ENCODE measurements at regions not wholly inside any gene's neighbourhood (a gene's known extent, or its start where the extent isn't known, plus 50 kb on each side); places are given as distances from the start of the nearest gene placed in this dataset.

DNA sequence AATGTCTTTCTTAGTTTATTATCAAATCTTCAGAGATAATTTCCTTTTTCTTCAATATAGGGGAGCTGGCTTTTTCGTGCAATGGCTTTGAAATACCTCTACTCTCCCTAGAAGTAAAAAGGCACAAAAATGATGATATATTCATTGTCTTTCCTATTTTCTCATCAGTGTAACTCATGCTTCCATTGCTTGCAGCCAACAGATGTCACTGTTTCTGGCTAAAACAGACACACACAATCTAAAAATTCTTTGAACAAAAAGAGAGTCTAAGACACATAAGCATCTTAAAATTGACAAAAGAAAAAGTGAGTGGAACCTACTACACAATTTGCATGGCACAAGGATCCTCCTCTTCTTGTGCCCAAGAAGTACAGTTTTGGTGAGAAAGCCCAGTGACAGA is 448.7 kb upstream of the VRK2 start:
- no peak for DNase-seq
- Mint-ChIP-seq H3K4me1 (ENCODE audit: low read depth, unreplicated experiment) (peaks cover 13% of the 10 kb centered on the region), H3K9me3 (ENCODE audit: low read depth, unreplicated experiment) (peaks cover 3% of the 10 kb centered on the region), H3K27ac (ENCODE audit: unreplicated experiment) (peak overlapping the region; percentile 16), H3K4me3 (ENCODE audit: low read depth, unreplicated experiment) (no peak overlapping the region), H3K36me3 (ENCODE audit: insufficient read depth, unreplicated experiment) (no peaks in the 10 kb centered on the region), H3K27me3 (ENCODE audit: unreplicated experiment) (no peaks in the 10 kb centered on the region)
- CTCF ChIA-PET: no interaction called here
- no TSS peak for BruUV-seq (replicated peaks)
- intact Hi-C loops (cut with micrococcal nuclease; ENCODE audit: unreplicated experiment): no loop called here
- TF ChIP-seq, protein P1, sequence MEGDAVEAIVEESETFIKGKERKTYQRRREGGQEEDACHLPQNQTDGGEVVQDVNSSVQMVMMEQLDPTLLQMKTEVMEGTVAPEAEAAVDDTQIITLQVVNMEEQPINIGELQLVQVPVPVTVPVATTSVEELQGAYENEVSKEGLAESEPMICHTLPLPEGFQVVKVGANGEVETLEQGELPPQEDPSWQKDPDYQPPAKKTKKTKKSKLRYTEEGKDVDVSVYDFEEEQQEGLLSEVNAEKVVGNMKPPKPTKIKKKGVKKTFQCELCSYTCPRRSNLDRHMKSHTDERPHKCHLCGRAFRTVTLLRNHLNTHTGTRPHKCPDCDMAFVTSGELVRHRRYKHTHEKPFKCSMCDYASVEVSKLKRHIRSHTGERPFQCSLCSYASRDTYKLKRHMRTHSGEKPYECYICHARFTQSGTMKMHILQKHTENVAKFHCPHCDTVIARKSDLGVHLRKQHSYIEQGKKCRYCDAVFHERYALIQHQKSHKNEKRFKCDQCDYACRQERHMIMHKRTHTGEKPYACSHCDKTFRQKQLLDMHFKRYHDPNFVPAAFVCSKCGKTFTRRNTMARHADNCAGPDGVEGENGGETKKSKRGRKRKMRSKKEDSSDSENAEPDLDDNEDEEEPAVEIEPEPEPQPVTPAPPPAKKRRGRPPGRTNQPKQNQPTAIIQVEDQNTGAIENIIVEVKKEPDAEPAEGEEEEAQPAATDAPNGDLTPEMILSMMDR (IDR thresholded peaks at IDR 0.05; ENCODE audit: unreplicated experiment): no peak

DNA sequence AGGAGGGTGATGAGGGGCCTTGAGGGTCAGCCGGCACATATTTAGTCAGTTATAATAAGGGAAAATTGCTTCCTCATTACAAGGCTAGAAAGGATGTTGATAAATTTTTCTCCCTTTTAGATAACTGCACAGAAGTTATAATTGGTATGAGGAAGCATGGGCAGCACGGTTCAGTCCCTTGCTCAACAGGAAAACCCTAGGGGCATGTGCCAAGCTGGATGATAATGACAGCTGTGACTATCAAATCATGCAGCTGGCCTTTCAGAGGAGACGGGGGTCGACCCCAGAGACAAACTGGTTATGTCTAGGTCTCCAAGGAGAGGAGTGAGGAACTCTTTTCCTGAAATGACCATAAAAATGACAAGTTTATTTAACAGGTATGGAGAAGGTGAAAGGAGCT is 448.1 kb upstream of the VRK2 start:
- Mint-ChIP-seq H3K4me1 (ENCODE audit: low read depth, unreplicated experiment) (peaks cover 13% of the 10 kb centered on the region), H3K4me3 (ENCODE audit: low read depth, unreplicated experiment) (no peak overlapping the region), H3K9me3 (ENCODE audit: low read depth, unreplicated experiment) (peaks cover 3% of the 10 kb centered on the region), H3K27me3 (ENCODE audit: unreplicated experiment) (no peaks in the 10 kb centered on the region), H3K36me3 (ENCODE audit: insufficient read depth, unreplicated experiment) (no peaks in the 10 kb centered on the region), H3K27ac (ENCODE audit: unreplicated experiment) (peak overlapping the region; percentile 16)
- intact Hi-C loops (cut with micrococcal nuclease; ENCODE audit: unreplicated experiment): no loop called here
- CTCF ChIA-PET: interaction anchor here (0.7 kb wide), 1 partner anchor 63 kb away, joined by 3 read pairs; no protein-coding TSS in a partner anchor
- DNase-seq: peak; percentile 42
- BruUV-seq (replicated peaks): no TSS peak
- TF ChIP-seq, protein P1 (IDR thresholded peaks at IDR 0.05; ENCODE audit: unreplicated experiment): no peak

DNA sequence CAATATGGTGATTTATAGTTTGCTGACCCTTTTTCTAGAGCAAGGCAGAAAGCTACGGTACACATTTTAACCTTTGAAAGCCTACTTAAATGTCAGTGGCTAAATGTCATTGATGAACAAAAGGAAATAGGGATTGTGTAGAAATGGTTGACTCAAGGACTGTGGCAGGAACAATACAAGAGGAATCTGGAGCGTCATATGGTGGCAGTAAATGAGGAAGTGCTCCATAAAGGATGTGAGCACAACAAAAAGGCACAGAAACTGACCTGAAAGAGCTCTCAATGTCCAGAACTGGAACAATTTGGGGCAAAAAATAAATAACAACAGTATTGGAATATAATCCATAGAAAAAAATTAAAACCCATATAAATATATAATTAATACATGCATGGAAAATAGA is 443.9 kb upstream of the VRK2 start:
- TF ChIP-seq, protein P1 (IDR thresholded peaks at IDR 0.05; ENCODE audit: unreplicated experiment): no peak
- Mint-ChIP-seq H3K27me3 (ENCODE audit: unreplicated experiment) (no peaks in the 10 kb centered on the region), H3K4me1 (ENCODE audit: low read depth, unreplicated experiment) (peaks cover 13% of the 10 kb centered on the region), H3K36me3 (ENCODE audit: insufficient read depth, unreplicated experiment) (no peaks in the 10 kb centered on the region), H3K9me3 (ENCODE audit: low read depth, unreplicated experiment) (peaks cover 2% of the 10 kb centered on the region), H3K4me3 (ENCODE audit: low read depth, unreplicated experiment) (no peak overlapping the region), H3K27ac (ENCODE audit: unreplicated experiment) (no peak overlapping the region)
- CTCF ChIA-PET: no interaction called here
- DNase-seq: no peak
- intact Hi-C loops (cut with micrococcal nuclease; ENCODE audit: unreplicated experiment): no loop called here
- no TSS peak for BruUV-seq (replicated peaks)

DNA sequence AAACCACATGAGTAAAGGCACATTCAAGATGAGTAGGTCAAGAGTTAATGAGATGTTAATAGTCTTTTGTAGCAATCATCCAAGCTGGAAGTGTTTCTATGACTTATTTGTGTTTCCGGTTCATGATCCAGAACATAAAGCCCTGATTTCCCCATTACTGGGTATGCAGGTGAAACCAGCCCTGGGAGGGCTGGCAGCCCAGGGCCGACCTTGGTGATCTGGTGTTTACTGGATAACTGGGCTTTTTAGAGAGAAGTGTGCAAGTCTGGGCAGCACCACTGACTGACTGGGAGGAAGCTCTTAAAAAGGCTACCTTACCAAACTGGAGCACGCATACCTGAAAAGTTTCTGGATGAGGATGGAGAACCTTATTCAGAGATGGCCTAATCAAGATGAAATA is 431.6 kb upstream of the VRK2 start:
- no TSS peak for BruUV-seq (replicated peaks)
- Mint-ChIP-seq H3K4me1 (ENCODE audit: low read depth, unreplicated experiment) (no peaks in the 10 kb centered on the region), H3K4me3 (ENCODE audit: low read depth, unreplicated experiment) (no peak overlapping the region), H3K9me3 (ENCODE audit: low read depth, unreplicated experiment) (no peaks in the 10 kb centered on the region), H3K36me3 (ENCODE audit: insufficient read depth, unreplicated experiment) (no peaks in the 10 kb centered on the region), H3K27ac (ENCODE audit: unreplicated experiment) (no peak overlapping the region), H3K27me3 (ENCODE audit: unreplicated experiment) (no peaks in the 10 kb centered on the region)
- CTCF ChIA-PET: no interaction called here
- TF ChIP-seq, protein P1 (IDR thresholded peaks at IDR 0.05; ENCODE audit: unreplicated experiment): no peak
- no peak for DNase-seq
- intact Hi-C loops (cut with micrococcal nuclease; ENCODE audit: unreplicated experiment): no loop called here

Data from Calu3 (cell line).